ENCODE measurements at regions not wholly inside any gene's neighbourhood (a gene's known extent, or its start where the extent isn't known, plus 50 kb on each side); places are given as distances from the start of the nearest gene placed in this dataset.

- TF ChIP-seq POLR2A (IDR thresholded peaks at IDR 0.05; ENCODE audit: low read depth, low read length) (no peak), POLR2AphosphoS5 (IDR thresholded peaks at IDR 0.05; ENCODE audit: low read depth, low read length) (no peak)
Measured at GRCh38 chr12:19659501-19659900, 220.2 kb downstream of the AEBP2 start.

Measured in GM12892 (cell line).